ENCODE measurements at regions not wholly inside any gene's neighbourhood (a gene's known extent, or its start where the extent isn't known, plus 50 kb on each side); places are given as distances from the start of the nearest gene placed in this dataset.

- TF ChIP-seq, protein P1, sequence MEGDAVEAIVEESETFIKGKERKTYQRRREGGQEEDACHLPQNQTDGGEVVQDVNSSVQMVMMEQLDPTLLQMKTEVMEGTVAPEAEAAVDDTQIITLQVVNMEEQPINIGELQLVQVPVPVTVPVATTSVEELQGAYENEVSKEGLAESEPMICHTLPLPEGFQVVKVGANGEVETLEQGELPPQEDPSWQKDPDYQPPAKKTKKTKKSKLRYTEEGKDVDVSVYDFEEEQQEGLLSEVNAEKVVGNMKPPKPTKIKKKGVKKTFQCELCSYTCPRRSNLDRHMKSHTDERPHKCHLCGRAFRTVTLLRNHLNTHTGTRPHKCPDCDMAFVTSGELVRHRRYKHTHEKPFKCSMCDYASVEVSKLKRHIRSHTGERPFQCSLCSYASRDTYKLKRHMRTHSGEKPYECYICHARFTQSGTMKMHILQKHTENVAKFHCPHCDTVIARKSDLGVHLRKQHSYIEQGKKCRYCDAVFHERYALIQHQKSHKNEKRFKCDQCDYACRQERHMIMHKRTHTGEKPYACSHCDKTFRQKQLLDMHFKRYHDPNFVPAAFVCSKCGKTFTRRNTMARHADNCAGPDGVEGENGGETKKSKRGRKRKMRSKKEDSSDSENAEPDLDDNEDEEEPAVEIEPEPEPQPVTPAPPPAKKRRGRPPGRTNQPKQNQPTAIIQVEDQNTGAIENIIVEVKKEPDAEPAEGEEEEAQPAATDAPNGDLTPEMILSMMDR (IDR thresholded peaks at IDR 0.05): no peak
- TF ChIP-seq POLR2AphosphoS5 (IDR thresholded peaks at IDR 0.05) (no peak), EP300 (IDR thresholded peaks at IDR 0.05) (no peak), POLR2A (IDR thresholded peaks at IDR 0.05) (no peak)
Observed at GRCh38 chr6:159535656-159536350, 157.2 kb downstream of the SOD2 start.

Data from upper lobe of left lung (tissue), 4 donors.